Muscle of leg (tissue), 3 donors: ENCODE measurements at regions not wholly inside any gene's neighbourhood (a gene's known extent, or its start where the extent isn't known, plus 50 kb on each side); places are given as distances from the start of the nearest gene placed in this dataset.

ENCODE experiments used
- DNase-seq: peaks from one replicate; pipeline ENCODE4 v3.0.0; 2013
- H3K27ac ChIP-seq: one replicate; pipeline ENCODE4 v1.5.1; 2013; ENCODE audit warnings: mild to moderate bottlenecking, low read length, control low read depth
- H3K27me3 ChIP-seq: one replicate; pipeline ENCODE4 v1.6.1; 2013; ENCODE audit warnings: low read length; ENCODE audit not compliant: control insufficient read depth, insufficient read depth
- H3K36me3 ChIP-seq: one replicate; pipeline ENCODE4 v1.6.1; 2013; ENCODE audit warnings: low read length; ENCODE audit not compliant: control insufficient read depth, insufficient read depth
- H3K4me1 ChIP-seq: one replicate; pipeline ENCODE4 v1.6.1; 2013; ENCODE audit warnings: low read length; ENCODE audit not compliant: control insufficient read depth, insufficient read depth
- H3K4me3 ChIP-seq: one replicate; pipeline ENCODE4 v1.5.1; 2013; ENCODE audit warnings: low read length, control low read depth
- H3K9me3 ChIP-seq: replicated peaks from 2 replicates; pipeline ENCODE4 v1.6.1; 2013; ENCODE audit warnings: low read depth, low read length; ENCODE audit not compliant: control insufficient read depth
- WGBS: methylation state at CpG from one replicate; pipeline ENCODE4 v1.1.5; 2013; ENCODE audit warnings: missing lambda C conversion rate; ENCODE audit not compliant: insufficient coverage; 5-methylcytosine and 5-hydroxymethylcytosine counted together

DNA sequence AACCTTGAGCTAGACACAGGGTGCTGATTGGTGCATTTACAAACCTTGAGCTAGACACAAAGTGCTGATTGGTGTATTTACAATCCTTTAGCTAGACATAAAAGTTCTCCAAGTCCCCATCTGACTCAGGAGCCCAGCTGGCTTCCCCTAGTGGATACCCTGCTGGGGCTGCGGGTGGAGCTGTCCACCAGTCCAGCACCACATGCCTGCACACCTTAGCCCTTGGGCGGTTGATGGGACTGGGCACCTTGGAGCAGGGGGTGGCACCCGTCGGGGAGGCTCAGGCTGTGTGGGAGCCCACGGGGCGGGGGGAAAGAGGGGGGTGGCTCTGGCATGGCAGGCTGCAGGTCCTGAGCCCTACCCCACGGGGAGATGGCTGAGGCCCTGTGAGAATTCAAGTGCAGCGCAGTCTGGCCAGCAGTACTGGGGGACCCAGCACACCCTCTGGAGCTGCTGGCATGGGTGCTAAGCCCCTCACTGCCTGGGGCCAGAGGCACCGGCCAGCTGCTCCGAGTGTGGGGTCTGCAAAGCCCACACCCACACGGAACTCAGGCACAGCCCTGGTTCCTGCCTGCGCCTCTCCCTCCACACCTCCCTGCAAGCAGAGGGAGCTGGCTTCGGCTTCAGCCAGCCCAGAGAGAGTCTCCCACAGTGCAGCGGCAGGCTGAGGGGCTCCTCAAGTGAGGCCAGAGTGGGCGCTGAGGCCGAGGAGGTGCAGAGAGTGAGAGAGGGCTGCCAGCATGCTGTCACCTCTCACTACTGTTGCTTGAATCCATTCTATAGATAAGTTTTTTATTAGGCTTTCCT is 369.8 kb upstream of the SMIM30 start:
- Histone ChIP-seq H3K27ac (no peak overlapping the region), H3K9me3 (peaks cover 8% of the 10 kb centered on the region), H3K27me3 (no peaks in the 10 kb centered on the region), H3K4me3 (no peak overlapping the region), H3K4me1 (no peaks in the 10 kb centered on the region), H3K36me3 (no peaks in the 10 kb centered on the region)
- DNase-seq: no peak
- WGBS: 87% methylated on average over 11 of the region's 16 CpGs

DNA sequence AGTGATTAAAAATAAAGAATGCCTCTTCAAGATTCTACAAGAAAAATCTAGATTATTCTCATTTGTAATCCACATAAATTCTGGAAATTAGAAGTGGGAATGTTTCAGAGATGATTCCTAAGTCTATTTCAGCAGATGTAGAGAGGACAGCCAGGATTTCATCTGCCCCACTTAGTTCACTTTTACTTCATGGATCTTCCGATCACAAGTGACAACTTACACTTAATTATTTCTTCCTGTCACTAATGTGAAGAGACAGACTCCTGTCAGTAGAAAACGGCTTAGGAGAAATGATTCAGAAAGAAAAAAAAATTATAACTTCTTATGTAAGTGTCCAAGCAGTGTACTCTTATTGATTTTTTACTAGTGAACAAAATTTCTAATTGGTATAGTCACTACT is 368.2 kb upstream of the SMIM30 start:
- no peaks in the 10 kb centered on the region for H3K4me1 ChIP-seq
- H3K27me3 ChIP-seq: no peaks in the 10 kb centered on the region
- DNase-seq: no peak
- no peaks in the 10 kb centered on the region for H3K36me3 ChIP-seq
- no peak overlapping the region for H3K4me3 ChIP-seq
- peaks cover 8% of the 10 kb centered on the region for H3K9me3 ChIP-seq
- no CpG with 5 or more reads among the region's 2 CpGs for WGBS
- no peak overlapping the region for H3K27ac ChIP-seq

DNA sequence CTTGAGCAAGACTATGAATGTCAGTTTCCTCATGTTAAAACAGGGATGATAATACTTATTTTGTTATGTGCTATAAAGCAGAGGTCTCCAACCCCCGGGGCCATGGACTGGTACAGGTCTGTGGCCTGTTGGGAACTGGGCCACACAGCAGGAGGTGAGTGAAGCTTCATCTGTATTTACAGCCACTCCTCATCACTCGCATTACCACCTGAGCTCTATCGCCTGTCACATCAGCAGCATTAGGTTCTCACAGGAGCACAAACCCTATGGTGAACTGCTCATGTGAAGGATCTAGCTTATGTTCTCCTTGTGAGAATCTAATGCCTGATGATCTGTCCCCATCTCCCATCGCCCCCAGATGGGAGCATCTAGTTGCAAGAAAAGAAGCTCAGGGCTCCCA is 365.3 kb upstream of the SMIM30 start:
- no CpG with 5 or more reads among the region's 4 CpGs for WGBS
- no peaks in the 10 kb centered on the region for H3K36me3 ChIP-seq
- H3K4me1 ChIP-seq: no peaks in the 10 kb centered on the region
- H3K4me3 ChIP-seq: no peak overlapping the region
- H3K27ac ChIP-seq: no peak overlapping the region
- peaks cover 12% of the 10 kb centered on the region for H3K9me3 ChIP-seq
- H3K27me3 ChIP-seq: no peaks in the 10 kb centered on the region
- DNase-seq: no peak

DNA sequence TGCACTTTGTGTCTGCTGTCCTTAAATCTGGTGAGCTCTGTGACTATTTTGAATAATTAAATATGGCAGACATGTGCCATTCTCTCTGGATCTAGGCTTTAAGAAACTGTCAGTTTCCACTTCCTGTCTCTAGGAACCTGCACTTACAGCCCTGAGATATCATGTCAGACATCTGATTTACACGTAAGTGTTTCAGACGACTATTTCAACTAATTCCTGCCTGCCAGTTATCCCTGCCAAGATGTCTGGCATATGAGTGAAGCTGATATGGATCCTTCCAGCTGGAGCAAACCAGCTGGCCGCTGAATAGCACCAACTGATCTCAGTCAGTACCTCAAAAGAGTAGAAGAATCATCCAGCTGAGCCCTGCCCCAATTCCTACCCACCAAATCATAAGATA is 362.2 kb upstream of the SMIM30 start:
- no peaks in the 10 kb centered on the region for H3K27me3 ChIP-seq
- peaks cover 8% of the 10 kb centered on the region for H3K9me3 ChIP-seq
- no peak overlapping the region for H3K4me3 ChIP-seq
- no peaks in the 10 kb centered on the region for H3K36me3 ChIP-seq
- no peaks in the 10 kb centered on the region for H3K4me1 ChIP-seq
- no peak overlapping the region for H3K27ac ChIP-seq
- 80% methylated on average over 2 of the region's 3 CpGs for WGBS
- no peak for DNase-seq

DNA sequence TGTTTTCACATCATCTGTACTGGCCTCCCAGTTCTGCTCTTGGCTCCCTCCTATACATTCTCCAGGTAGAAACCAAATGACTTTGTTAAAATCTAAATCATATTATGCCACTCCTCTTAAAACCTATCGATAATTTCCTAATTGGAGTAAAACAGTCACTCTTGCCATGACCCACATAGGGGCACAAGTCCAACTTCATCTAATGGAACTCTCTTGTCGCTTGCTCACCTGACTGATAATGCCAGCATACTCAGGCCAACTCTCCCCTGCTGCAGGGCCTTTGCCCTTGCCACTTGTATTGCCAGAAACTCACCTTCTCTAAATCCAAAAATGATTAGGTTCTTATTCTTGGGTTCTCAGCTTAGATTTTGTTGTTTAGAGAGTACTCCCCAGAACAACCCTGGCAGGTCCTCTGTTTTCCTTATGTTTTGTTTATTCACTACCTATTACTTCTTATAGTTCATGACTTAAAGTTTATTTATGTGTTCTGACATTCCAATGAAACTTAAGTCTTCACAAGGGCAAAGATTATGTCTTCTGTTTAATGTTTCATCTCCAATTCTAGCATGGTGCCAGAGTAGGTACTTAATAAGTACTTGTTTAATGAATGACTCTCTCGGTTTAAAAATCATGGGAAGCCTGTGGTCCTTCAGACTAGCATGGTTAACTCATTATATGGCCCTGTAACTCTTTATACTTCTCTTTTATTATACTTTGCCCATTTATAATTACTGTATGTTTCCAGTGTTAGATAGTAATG is 345.9 kb upstream of the SMIM30 start:
- no peaks in the 10 kb centered on the region for H3K36me3 ChIP-seq

DNA sequence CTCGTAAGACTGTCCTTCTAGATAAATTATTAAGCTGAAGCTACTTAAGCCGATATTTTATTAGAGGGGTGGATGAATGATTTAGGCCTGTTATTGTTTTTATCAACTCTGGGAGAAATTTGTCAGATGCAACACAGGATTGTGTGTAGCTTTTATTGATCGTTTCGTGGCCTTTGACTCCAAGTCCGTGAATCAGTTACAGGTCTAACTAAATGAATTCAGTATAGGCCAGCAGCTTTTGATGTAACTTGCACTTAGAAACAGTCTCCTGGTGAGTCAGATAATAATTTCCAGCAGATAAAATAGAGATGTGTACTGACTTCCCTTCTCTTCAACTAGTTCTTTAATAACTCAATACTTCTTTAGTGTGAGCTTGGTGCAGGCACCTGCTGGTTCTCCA is 341.7 kb upstream of the SMIM30 start:
- no peak for DNase-seq
- H3K9me3 ChIP-seq: no peaks in the 10 kb centered on the region
- no peak overlapping the region for H3K27ac ChIP-seq
- H3K4me3 ChIP-seq: no peak overlapping the region
- H3K27me3 ChIP-seq: no peaks in the 10 kb centered on the region
- H3K36me3 ChIP-seq: no peaks in the 10 kb centered on the region
- no peaks in the 10 kb centered on the region for H3K4me1 ChIP-seq
- WGBS: 77% methylated on average over 4 of the region's 5 CpGs

More for the DNA sequence above, 345.9 kb upstream of the SMIM30 start:
- no peaks in the 10 kb centered on the region for H3K4me1 ChIP-seq
- no CpG with 5 or more reads among the region's 3 CpGs for WGBS
- no peak overlapping the region for H3K27ac ChIP-seq
- H3K27me3 ChIP-seq: no peaks in the 10 kb centered on the region
- DNase-seq: no peak
- H3K4me3 ChIP-seq: no peak overlapping the region
- H3K9me3 ChIP-seq: no peaks in the 10 kb centered on the region

DNA sequence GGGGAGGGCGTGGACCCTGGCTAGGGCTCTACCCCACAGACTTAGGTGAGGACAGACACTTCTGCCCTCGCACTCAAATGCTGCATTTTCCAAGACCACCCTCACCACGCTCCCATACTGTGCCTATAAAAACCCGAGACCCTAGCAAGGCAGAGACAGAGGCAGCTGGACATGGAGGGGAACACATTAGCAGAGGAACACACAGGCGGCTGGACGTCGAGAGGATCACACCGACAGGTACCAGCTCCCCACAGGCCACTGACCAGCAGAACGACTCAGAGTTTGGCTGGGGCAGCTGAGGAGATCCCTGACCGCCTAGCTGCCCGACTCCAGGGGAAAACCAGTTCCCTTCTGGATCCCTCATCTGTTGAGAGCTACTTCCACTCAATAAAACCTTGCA is 338.2 kb upstream of the SMIM30 start:
- Histone ChIP-seq H3K36me3 (no peaks in the 10 kb centered on the region), H3K9me3 (no peaks in the 10 kb centered on the region), H3K4me1 (no peaks in the 10 kb centered on the region), H3K4me3 (no peak overlapping the region), H3K27ac (no peak overlapping the region), H3K27me3 (no peaks in the 10 kb centered on the region)
- WGBS: 90% methylated on average over 7 of the region's 11 CpGs
- DNase-seq: no peak

DNA sequence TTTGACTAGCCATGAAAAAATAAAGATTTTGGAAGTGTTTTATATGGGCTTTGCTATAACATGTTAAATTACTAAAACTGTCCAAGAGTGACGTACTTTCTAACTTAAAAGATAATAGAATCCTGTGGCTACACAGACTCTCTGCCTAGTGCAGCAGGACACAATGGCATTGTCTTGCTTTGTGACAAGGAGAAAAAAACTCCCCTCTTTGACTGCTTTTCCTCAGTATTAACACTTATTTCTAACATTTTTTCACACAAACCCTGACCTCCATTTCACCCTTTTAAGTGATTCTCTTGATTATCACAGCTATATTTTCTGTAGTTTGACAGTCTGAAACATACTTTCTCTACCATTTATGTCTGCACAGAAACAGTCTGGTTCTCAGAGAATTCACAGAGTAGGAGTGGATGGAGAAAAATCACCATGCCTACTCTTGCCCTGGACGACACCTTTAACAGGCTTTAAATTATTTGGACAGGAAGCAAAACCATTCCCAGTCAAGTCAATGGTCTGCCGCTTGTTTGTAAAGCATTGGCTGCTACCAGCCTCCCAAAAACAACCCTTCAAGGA is 336.3 kb upstream of the SMIM30 start:
- Histone ChIP-seq H3K9me3 (no peaks in the 10 kb centered on the region), H3K36me3 (no peaks in the 10 kb centered on the region), H3K4me1 (no peaks in the 10 kb centered on the region), H3K27me3 (no peaks in the 10 kb centered on the region), H3K4me3 (no peak overlapping the region), H3K27ac (no peak overlapping the region)
- WGBS: no CpG with 5 or more reads among the region's 3 CpGs
- DNase-seq: no peak

DNA sequence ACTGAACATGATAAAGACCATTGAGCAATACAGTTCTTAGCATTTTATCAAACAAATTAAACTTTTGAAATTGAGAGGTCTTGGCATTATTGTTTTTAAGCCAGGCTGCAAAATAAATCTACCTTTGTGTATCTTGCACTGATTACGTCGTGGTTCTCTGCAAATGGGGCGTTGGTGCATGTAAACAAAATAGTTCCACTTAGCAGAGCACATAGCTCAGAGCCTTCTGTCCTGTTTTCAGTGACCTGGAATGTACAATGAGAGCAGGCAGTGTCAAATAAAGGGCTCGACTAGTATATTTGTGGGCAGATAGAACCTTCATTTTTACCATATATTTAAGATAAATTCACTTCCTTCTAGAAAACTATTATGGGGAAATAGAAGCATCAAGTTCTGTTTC is 333.9 kb upstream of the SMIM30 start:
- DNase-seq: no peak
- WGBS: 58% methylated on average over 3 of the region's 4 CpGs
- Histone ChIP-seq H3K4me1 (no peaks in the 10 kb centered on the region), H3K27ac (no peak overlapping the region), H3K36me3 (no peaks in the 10 kb centered on the region), H3K9me3 (no peaks in the 10 kb centered on the region), H3K4me3 (no peak overlapping the region), H3K27me3 (no peaks in the 10 kb centered on the region)

DNA sequence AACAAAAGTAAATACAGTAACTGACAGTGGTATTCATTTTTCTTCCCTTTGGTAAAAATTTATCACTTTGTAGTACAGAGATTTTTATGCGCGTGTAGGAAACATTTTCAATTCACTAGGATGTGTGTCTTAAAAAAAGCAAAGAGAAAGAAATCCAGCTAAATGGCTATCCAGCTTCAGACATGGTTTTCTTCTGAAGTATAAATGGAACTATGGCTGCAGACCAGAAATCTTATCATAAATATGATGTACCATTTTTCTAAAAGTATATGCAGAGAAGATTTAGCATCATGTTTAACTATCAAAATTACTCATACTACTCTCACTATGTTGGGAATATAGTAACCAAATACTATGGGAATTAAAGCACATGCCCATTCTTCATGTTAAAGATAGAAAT is 328.4 kb upstream of the SMIM30 start:
- DNase-seq: no peak
- WGBS: no CpG with 5 or more reads among the region's 2 CpGs
- H3K4me1 ChIP-seq: no peaks in the 10 kb centered on the region
- no peaks in the 10 kb centered on the region for H3K9me3 ChIP-seq
- H3K27ac ChIP-seq: no peak overlapping the region
- H3K36me3 ChIP-seq: no peaks in the 10 kb centered on the region
- H3K27me3 ChIP-seq: no peaks in the 10 kb centered on the region
- H3K4me3 ChIP-seq: no peak overlapping the region
